HG02610 (cell line): ENCODE measurements at regions not wholly inside any gene's neighbourhood (a gene's known extent, or its start where the extent isn't known, plus 50 kb on each side); places are given as distances from the start of the nearest gene placed in this dataset.

Experiments used
- ATAC-seq: cut with Tn5 transposase; IDR thresholded peaks from one replicate; pipeline ENCODE4 v1.9.1; 2021; ENCODE audit warnings: mild to moderate bottlenecking, moderate library complexity; ENCODE audit not compliant: unreplicated experiment

DNA sequence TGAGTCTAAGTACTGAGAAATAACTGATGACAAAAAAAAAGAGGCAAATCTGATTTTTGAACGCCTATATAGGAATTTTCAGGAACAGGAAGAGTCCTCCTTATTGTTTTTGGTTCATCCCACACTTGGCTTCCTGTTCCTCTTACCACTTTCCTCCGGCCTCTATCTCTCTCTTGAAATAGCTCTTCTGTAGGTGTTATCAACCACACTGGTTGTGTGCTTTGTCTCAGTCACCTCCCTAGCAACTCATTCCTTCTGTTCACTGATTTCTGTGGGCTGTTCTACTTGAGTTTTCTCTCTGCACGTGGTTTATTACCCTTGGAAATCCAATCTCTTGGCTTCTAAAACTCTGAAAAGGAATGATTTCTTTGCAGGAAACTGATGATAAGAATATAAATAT is 78.7 kb upstream of the C11orf87 start:
- ATAC-seq, result no peak

DNA sequence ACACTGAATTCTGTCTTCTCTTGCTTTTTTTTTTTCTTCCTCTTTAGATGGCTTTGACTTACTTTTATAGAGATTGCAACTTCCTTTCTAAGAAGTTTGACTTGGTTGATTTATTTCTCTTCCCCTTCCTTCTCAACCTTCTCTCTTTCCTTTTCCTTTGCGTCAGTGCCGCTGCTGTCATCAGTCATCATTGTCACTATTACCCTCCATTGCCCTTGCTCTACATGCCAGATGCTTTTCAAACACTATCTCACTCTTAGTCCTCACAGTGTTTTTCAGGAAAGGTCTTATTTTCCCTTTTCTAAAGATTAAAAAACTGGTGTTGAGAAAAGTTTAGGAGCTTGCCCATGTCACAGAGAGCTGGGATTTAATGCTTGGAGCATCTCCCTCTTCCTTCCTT is 74.7 kb upstream of the C11orf87 start:
- ATAC-seq, result no peak

DNA sequence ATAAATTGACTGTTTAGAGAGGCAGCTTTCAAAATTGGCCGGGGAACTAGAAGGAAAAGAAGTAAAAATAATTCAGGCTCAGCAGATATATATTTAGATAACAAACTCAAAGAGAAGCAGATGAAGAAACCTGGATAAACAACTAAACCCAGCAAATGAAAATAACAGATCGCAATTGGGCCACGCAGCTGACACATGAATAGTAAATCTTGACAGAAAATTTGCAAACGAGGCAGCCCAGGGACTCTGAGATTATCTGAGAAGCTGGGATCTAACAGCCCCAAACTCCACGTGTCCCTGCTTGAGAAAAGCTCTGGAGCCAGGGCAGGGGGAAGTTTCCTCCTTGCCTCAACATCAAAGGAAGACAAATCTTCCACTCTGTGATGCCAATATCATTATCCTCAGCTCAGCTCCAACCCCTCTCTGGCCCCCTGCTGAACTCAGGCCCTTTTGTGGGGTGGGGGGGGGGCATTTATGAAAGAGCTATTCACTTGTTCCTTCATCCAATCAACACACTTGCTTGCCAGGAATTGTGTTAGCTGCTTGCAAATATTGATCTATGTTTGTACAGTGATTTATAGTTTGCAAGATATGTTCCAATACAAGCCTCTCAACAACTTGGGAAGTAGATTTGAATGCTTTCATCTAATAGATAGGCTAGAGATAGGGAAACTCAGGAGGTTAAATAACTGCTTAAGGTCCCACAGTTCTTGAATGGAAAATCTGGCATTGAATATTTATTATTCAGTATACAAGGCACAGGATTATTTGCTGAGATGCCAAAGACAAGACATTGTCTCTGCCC is 72.5 kb upstream of the C11orf87 start:
- no peak for ATAC-seq

DNA sequence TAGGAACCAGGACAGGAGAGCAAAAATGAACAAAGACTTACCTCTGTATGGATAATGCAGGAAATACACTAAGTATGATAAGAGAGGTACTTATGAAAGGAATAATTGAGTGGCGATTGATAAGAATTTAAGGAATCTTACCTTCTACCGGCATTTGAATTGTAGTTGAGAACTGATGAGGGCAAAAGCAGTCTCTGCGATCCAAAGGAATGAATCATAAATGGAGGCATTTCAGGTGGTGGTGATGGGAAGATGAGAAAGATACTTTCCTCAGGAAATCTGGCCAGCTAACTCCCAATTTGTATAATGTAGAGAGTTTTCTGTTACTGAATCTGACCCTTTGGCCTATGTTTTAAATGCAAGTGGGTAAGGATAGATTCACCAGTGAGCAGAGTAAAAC is 71.9 kb upstream of the C11orf87 start:
- no peak for ATAC-seq

DNA sequence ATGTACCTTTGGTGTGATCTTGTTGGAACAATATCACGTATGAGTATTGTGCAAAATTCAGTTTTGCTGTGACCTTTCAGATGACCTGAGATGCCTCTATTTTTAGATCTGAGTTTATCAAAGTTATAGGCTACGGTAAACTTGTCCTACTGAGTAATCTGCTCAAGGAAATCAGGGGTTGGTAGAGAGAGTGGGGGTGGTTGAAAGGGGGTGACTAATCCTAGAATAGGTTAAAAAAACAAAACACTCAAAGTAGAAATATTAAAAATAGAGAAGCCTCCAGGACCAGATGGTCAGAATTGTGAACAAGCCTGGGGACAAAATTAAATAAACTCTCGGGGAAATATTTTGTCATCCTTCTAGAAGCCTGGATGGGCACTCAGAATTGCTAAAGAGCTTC is 59.9 kb upstream of the C11orf87 start:
- no peak for ATAC-seq

DNA sequence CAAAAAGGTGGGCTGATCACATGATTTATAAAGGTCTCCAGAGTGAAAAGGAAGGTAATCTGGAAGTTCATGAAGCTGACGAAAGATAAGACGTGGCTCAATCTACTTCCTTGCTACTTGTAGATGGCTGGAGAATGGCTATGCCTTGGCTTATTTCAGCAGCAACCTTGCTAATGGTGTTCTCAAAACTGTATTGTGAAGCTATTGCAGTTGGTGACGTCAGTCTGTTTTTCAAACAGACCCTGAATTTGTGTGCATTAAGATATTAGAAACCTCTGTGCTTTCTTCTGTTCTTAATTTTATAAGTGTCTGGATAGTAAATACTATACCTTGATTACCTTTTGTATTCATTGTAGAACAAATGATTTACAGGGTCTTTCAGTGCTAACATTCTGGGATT is 58.3 kb upstream of the C11orf87 start:
- ATAC-seq, result no peak

DNA sequence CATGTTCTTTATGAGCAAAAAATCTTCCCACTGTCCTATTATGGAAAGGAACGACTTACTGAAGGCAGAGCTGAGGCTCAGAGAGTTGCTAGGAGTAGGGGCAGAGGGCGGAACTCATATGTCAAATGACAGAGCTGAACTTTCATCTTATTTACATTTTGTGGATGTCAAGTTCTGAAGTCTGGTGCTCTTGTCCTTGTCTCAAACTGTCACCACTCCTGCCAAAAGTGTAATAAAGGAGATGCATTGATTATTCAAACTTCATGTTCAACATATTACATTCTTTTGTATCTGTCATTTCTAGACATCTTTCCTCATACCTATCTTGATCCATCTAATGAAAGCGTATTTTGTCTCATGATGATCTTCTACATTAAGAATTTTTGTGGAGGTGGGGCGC is 57.1 kb upstream of the C11orf87 start:
- ATAC-seq, result no peak

DNA sequence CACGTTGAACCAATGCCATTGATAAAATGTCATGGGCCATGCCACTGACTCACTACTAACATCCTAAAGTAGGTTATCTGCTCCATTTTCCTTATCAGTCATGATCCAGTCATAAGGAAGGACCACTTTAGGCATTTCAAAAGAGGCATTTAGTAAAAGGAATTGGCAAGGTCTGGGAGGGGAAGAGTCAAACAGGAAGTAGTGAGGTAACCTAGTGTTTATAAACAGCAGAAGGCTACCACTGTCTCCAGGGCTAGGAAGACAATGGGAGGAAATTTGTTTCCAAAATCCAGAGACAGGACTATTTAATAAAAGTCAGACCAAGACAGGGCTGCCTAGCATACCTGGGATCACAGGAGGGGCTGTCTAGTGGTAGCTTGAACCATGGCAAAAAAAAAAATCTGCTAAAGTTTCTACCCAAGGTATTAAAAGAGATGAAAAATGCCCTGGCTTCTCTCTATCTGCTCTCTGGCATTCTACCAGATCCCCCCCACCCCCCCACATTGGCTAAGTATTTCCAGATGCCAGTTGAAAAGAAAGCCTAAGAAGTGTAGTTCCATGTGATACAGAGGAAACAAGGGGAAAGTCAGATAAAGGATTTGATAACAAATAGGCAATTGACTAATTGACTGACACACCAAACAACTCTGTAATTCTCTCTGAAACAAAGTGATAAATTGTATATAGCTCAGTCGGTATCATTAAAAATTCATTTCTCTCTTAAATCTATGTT is 50.4 kb upstream of the C11orf87 start:
- no peak for ATAC-seq
